GM23248 (cell line): ENCODE measurements at regions not wholly inside any gene's neighbourhood (a gene's known extent, or its start where the extent isn't known, plus 50 kb on each side); places are given as distances from the start of the nearest gene placed in this dataset.

Source experiments
- DNase-seq: peaks from one replicate; pipeline ENCODE4 v3.0.0-alpha.2; 2015
- H2AFZ ChIP-seq: fragments of 200-600 bp; sonication (generic); 2 replicates; pipeline ENCODE4 v1.6.1; 2016; ENCODE audit warnings: antibody characterized with exemption
- H3F3A ChIP-seq: fragments of 200-600 bp; sonication (generic); 2 replicates; pipeline ENCODE4 v1.6.1; 2016; ENCODE audit warnings: mild to moderate bottlenecking, antibody characterized with exemption, mixed run types; ENCODE audit not compliant: insufficient read depth
- H3K27ac ChIP-seq: fragments of 200-600 bp; sonication (generic); 2 replicates; pipeline ENCODE4 v1.5.1; 2016; ENCODE audit warnings: mild to moderate bottlenecking
- H3K27me3 ChIP-seq: fragments of 200-600 bp; sonication (generic); replicated peaks from 2 replicates; pipeline ENCODE4 v1.6.1; 2016; ENCODE audit warnings: mild to moderate bottlenecking; ENCODE audit not compliant: insufficient read depth
- H3K36me3 ChIP-seq: fragments of 200-600 bp; sonication (generic); 2 replicates; pipeline ENCODE4 v1.6.1; 2016; ENCODE audit warnings: low read depth, mild to moderate bottlenecking
- H3K4me1 ChIP-seq: fragments of 200-600 bp; sonication (generic); 2 replicates; pipeline ENCODE4 v1.6.1; 2016; ENCODE audit warnings: mild to moderate bottlenecking; ENCODE audit not compliant: insufficient read depth
- H3K4me2 ChIP-seq: fragments of 200-600 bp; sonication (generic); one replicate; pipeline ENCODE4 v1.6.1; 2016; ENCODE audit warnings: mild to moderate bottlenecking; ENCODE audit not compliant: unreplicated experiment
- H3K4me3 ChIP-seq: fragments of 200-600 bp; sonication (generic); 2 replicates; pipeline ENCODE4 v1.5.1; 2016; ENCODE audit warnings: mild to moderate bottlenecking
- H3K79me2 ChIP-seq: fragments of 200-600 bp; sonication (generic); 2 replicates; pipeline ENCODE4 v1.6.1; 2016; ENCODE audit warnings: mild to moderate bottlenecking; ENCODE audit not compliant: insufficient read depth
- H3K9ac ChIP-seq: fragments of 200-600 bp; sonication (generic); 2 replicates; pipeline ENCODE4 v1.6.1; 2016; ENCODE audit warnings: mild to moderate bottlenecking
- H3K9me2 ChIP-seq: fragments of 200-600 bp; sonication (generic); 2 replicates; pipeline ENCODE4 v1.6.1; 2016; ENCODE audit warnings: mixed run types, mild to moderate bottlenecking, moderate library complexity; ENCODE audit not compliant: insufficient read depth
- H3K9me3 ChIP-seq: fragments of 200-600 bp; sonication (generic); one replicate; pipeline ENCODE4 v1.6.1; 2017; ENCODE audit warnings: low read depth
- H4K20me1 ChIP-seq: fragments of 200-600 bp; sonication (generic); 2 replicates; pipeline ENCODE4 v1.6.0; 2016; ENCODE audit not compliant: insufficient read depth
- EZH2 ChIP-seq: fragments of 200-600 bp; sonication (generic); IDR thresholded peaks from 2 replicates; pipeline ENCODE4 v1.6.1; 2018; ENCODE audit warnings: antibody characterized with exemption, mild to moderate bottlenecking; ENCODE audit not compliant: insufficient read depth, poor library complexity, severe bottlenecking
- EZH2phosphoT487 ChIP-seq: fragments of 200-600 bp; sonication (generic); IDR thresholded peaks from 2 replicates; pipeline ENCODE4 v1.6.1; 2018; ENCODE audit warnings: antibody characterized with exemption, moderate library complexity, mild to moderate bottlenecking, low read depth; ENCODE audit not compliant: insufficient read depth
- WGBS, 2 experiments: methylation state at CpG; one replicate each; pipeline ENCODE4 v1.1.6; 2015 to 2017; ENCODE audit warnings: low lambda C conversion rate in 2 of 2, low coverage in 1 of 2; ENCODE audit errors: missing lambda C conversion rate in 2 of 2; 5-methylcytosine and 5-hydroxymethylcytosine counted together
- in situ Hi-C: fragments of 300-500 bp; cut with MboI; formaldehyde crosslinking; loops from 2 replicates; pipeline ENCODE4 v1.15.0; 2020

GRCh38 chr19:33894787-33895186, 98.1 kb downstream of the KCTD15 start:
- no peak for DNase-seq
- in situ Hi-C loops, result no loop called here
- Histone ChIP-seq H3K27me3 (no peaks in the 10 kb centered on the region), H3F3A (no peaks in the 10 kb centered on the region), H3K9me2 (no peaks in the 10 kb centered on the region), H2AFZ (no peak overlapping the region), H3K9ac (no peak overlapping the region), H3K4me1 (no peaks in the 10 kb centered on the region), H3K4me3 (no peak overlapping the region), H3K27ac (no peak overlapping the region), H3K4me2 (no peak overlapping the region), H3K9me3 (no peaks in the 10 kb centered on the region), H3K36me3 (no peaks in the 10 kb centered on the region), H3K79me2 (no peaks in the 10 kb centered on the region), H4K20me1 (no peaks in the 10 kb centered on the region)
- TF ChIP-seq EZH2 (no peak), EZH2phosphoT487 (no peak)
- WGBS, 2 experiments, result 50 to 54% methylated on average over 7 to 11 of the region's 11 CpGs

DNA sequence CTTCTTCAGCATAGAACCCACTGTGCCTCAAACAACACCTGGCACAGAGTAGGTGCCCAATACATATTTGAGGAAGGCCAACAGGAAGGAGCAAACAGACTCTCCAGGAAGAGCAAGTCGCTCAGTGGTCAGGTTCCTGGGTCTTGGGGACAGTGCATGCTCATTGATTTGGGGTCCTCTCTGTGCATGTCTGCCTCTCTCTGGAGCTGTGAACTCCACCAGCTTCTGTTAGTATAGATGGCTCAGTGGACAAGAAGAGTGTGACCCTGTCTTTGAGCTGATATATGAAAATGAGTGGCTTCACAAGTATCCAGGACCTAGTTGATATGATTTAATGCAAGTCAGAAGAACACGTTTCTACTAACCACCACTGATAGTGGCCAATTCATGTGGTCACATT, 98.7 kb downstream of the KCTD15 start:
- no peaks in the 10 kb centered on the region for H3K36me3 ChIP-seq
- WGBS, 2 experiments, result 5 to 14% methylated on average over 2 of the region's 2 CpGs
- H3K9ac ChIP-seq, result no peak overlapping the region
- H3K9me3 ChIP-seq, result no peaks in the 10 kb centered on the region
- DNase-seq, result no peak
- no peak for TF ChIP-seq EZH2
- no peak for TF ChIP-seq EZH2phosphoT487
- H3K27me3 ChIP-seq, result no peaks in the 10 kb centered on the region
- no peaks in the 10 kb centered on the region for H3K4me1 ChIP-seq
- H3F3A ChIP-seq, result no peaks in the 10 kb centered on the region
- no peak overlapping the region for H3K4me3 ChIP-seq
- no peaks in the 10 kb centered on the region for H4K20me1 ChIP-seq
- in situ Hi-C loops, result no loop called here
- no peak overlapping the region for H3K27ac ChIP-seq
- no peaks in the 10 kb centered on the region for H3K9me2 ChIP-seq
- no peak overlapping the region for H3K4me2 ChIP-seq
- H3K79me2 ChIP-seq, result no peaks in the 10 kb centered on the region
- H2AFZ ChIP-seq, result no peak overlapping the region

DNA sequence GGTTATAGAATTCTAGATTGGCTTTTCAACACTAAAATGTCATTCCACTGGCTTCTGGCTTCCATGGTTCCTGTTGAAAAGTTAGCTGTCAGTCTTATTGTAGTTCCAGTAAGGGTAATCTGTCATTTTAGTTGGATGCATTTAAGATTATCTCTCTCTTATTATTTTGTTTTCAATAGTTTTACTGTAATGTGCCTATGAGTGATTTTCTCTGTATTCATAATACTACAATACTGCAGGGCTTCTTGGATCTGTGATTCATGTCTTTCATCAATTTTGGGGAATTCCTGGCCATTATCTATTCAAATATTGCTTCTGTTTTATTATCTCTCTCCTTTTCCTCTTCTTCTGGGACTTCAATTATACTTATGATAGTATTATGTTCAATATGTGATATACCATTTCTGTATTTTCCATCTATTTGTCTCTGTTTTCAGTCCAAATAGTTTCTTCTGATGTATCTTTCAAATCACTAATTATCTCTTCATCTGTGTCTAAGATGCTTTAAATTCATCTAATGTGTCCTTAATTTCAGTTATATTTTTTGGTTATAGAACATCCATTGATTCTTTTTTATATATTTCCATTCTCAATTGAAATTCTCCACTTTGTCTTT, 101.5 kb downstream of the KCTD15 start:
- Histone ChIP-seq H3K36me3 (no peaks in the 10 kb centered on the region), H3F3A (no peaks in the 10 kb centered on the region), H3K9me2 (no peaks in the 10 kb centered on the region), H3K79me2 (no peaks in the 10 kb centered on the region), H3K4me3 (no peak overlapping the region), H3K9ac (no peak overlapping the region), H3K9me3 (no peaks in the 10 kb centered on the region), H3K4me1 (no peaks in the 10 kb centered on the region), H3K27me3 (no peaks in the 10 kb centered on the region; the same call in 1 of the 2 replicates), H3K4me2 (no peak overlapping the region), H2AFZ (no peak overlapping the region), H4K20me1 (no peaks in the 10 kb centered on the region), H3K27ac (no peak overlapping the region)
- in situ Hi-C loops, result no loop called here
- TF ChIP-seq EZH2phosphoT487, result no peak
- no peak for TF ChIP-seq EZH2
- DNase-seq, result no peak

- Histone ChIP-seq H3K36me3 (no peaks in the 10 kb centered on the region), H3K79me2 (no peaks in the 10 kb centered on the region), H3K4me3 (no peak overlapping the region), H3K27me3 (peaks cover 10% of the 10 kb centered on the region; the same call in 1 of the 2 replicates), H3K9me2 (no peaks in the 10 kb centered on the region), H3K4me2 (no peak overlapping the region), H3K27ac (no peak overlapping the region), H3K9ac (no peak overlapping the region), H4K20me1 (no peaks in the 10 kb centered on the region), H3F3A (no peaks in the 10 kb centered on the region), H3K4me1 (no peaks in the 10 kb centered on the region), H2AFZ (no peak overlapping the region), H3K9me3 (no peaks in the 10 kb centered on the region)
- no peak for DNase-seq
- in situ Hi-C loops, result no loop called here
- WGBS, 2 experiments, result 10 to 18% methylated on average over 3 of the region's 3 CpGs
- no peak for TF ChIP-seq EZH2phosphoT487
- TF ChIP-seq EZH2, result no peak
Observed at GRCh38 chr19:33900817-33901216, 104.1 kb downstream of the KCTD15 start.

GRCh38 chr19:33902395-33902794, 105.7 kb downstream of the KCTD15 start:
- Histone ChIP-seq H3K9me3 (no peaks in the 10 kb centered on the region), H3K27ac (no peak overlapping the region), H3K27me3 (peaks cover 12% of the 10 kb centered on the region; the same call in 1 of the 2 replicates), H2AFZ (no peak overlapping the region), H4K20me1 (no peaks in the 10 kb centered on the region), H3K4me3 (no peak overlapping the region), H3K36me3 (no peaks in the 10 kb centered on the region), H3K79me2 (no peaks in the 10 kb centered on the region), H3K4me1 (no peaks in the 10 kb centered on the region), H3K9me2 (no peaks in the 10 kb centered on the region), H3K9ac (no peak overlapping the region), H3F3A (no peaks in the 10 kb centered on the region), H3K4me2 (no peak overlapping the region)
- no peak for DNase-seq
- in situ Hi-C loops, result no loop called here
- 16 to 22% methylated on average over 3 of the region's 3 CpGs for WGBS, 2 experiments
- TF ChIP-seq EZH2phosphoT487 (no peak), EZH2 (no peak)
